ENCODE measurements at regions not wholly inside any gene's neighbourhood (a gene's known extent, or its start where the extent isn't known, plus 50 kb on each side); places are given as distances from the start of the nearest gene placed in this dataset.

- Mint-ChIP-seq H3K9me3 (no peaks in the 10 kb centered on the region; a peak in 1 of 5 replicates), H3K27me3 (ENCODE audit: low read depth) (no peaks in the 10 kb centered on the region; the same call in 1 of the 2 replicates), H3K4me3 (no peak overlapping the region), H3K27ac (peak overlapping the region in 1 of 3 experiments; percentile 85; a peak in 2 of 7 replicates), H3K36me3 (ENCODE audit: insufficient read depth in 1 of 3, low read depth in 3 of 3) (peaks cover 3 to 9% (median 5%) of the 10 kb centered on the region in 3 experiments; a peak in 3 of 7 replicates), H3K4me1 (peaks cover 16 to 24% of the 10 kb centered on the region in 2 experiments)
- no peak for TF ChIP-seq CTCF (conservative IDR thresholded peaks at IDR 0.05)
- H3K27ac ChIP-seq (ENCODE audit: insufficient read length, low read depth, low read length): no peak overlapping the region
- H2BK20ac ChIP-seq (ENCODE audit: low read depth, low read length, poor library complexity, severe bottlenecking): no peak overlapping the region
- H3K4ac ChIP-seq (ENCODE audit: low read depth, low read length): no peak overlapping the region
- H2BK5ac ChIP-seq (ENCODE audit: insufficient read length, low read length): no peak overlapping the region
- H2BK12ac ChIP-seq (ENCODE audit: insufficient read length, low read depth, low read length): no peak overlapping the region
- no CpG with 5 or more reads among the region's 10 CpGs for WGBS (ENCODE audit: extremely low coverage, insufficient read length, low lambda C conversion rate)
- no peaks in the 10 kb centered on the region for H3K79me1 ChIP-seq (ENCODE audit: insufficient read depth, low read depth, low read length, poor library complexity, severe bottlenecking)
- no peaks in the 10 kb centered on the region for H4K20me1 ChIP-seq (ENCODE audit: control insufficient read depth, insufficient read depth, insufficient read length)
- H2AK5ac ChIP-seq (ENCODE audit: insufficient read length, low read length): no peak overlapping the region
- peaks cover 3% of the 10 kb centered on the region; the same call in 1 of the 2 replicates for H3K4me1 ChIP-seq (ENCODE audit: insufficient read depth, low read length)
- H3K56ac ChIP-seq (ENCODE audit: insufficient read length, low read depth, low read length): no peak overlapping the region
- H3K14ac ChIP-seq (ENCODE audit: insufficient read depth, low read length): no peak overlapping the region
- H3K79me2 ChIP-seq (ENCODE audit: insufficient read depth, low read length): no peaks in the 10 kb centered on the region
- H3T11ph ChIP-seq (ENCODE audit: low read length): no peak overlapping the region
- no peak overlapping the region for H2AFZ ChIP-seq (ENCODE audit: low read length)
- no peak overlapping the region for H2BK120ac ChIP-seq (ENCODE audit: low read depth, low read length, poor library complexity, severe bottlenecking)
- no peak overlapping the region for H4K8ac ChIP-seq (replicated peaks; ENCODE audit: insufficient read length, low read depth, low read length)
- H3K9me3 ChIP-seq (ENCODE audit: control insufficient read depth, low read depth, low read length): no peaks in the 10 kb centered on the region
- H3K27me3 ChIP-seq (ENCODE audit: insufficient read depth, low read length): no peaks in the 10 kb centered on the region
- H3K23me2 ChIP-seq (ENCODE audit: insufficient read length, low read depth, low read length, poor library complexity, severe bottlenecking): no peaks in the 10 kb centered on the region
- no peak overlapping the region for H3K4me2 ChIP-seq (ENCODE audit: insufficient read depth, insufficient read length, low read length)
- H4K5ac ChIP-seq (ENCODE audit: insufficient read length, low read depth, low read length): no peak overlapping the region
- no peak overlapping the region for H2BK15ac ChIP-seq (ENCODE audit: low read depth, low read length)
- H3K23ac ChIP-seq (ENCODE audit: insufficient read length, low read depth, low read length): no peak overlapping the region
- no peak overlapping the region for H4K91ac ChIP-seq (ENCODE audit: insufficient read length, low read depth, low read length)
- H3K18ac ChIP-seq (ENCODE audit: insufficient read length, low read depth, low read length): no peak overlapping the region
- DNase-seq: no peak
- no peak overlapping the region for H3K9ac ChIP-seq (ENCODE audit: extremely low read depth, insufficient read length, low read length)
Observed at GRCh38 chr6:14912226-14912625, 333.6 kb upstream of the JARID2 start.
